ENCODE measurements at regions not wholly inside any gene's neighbourhood (a gene's known extent, or its start where the extent isn't known, plus 50 kb on each side); places are given as distances from the start of the nearest gene placed in this dataset.
A peak's percentile ranks its signal among the peaks of the same experiment; 100 is the strongest.

DNA sequence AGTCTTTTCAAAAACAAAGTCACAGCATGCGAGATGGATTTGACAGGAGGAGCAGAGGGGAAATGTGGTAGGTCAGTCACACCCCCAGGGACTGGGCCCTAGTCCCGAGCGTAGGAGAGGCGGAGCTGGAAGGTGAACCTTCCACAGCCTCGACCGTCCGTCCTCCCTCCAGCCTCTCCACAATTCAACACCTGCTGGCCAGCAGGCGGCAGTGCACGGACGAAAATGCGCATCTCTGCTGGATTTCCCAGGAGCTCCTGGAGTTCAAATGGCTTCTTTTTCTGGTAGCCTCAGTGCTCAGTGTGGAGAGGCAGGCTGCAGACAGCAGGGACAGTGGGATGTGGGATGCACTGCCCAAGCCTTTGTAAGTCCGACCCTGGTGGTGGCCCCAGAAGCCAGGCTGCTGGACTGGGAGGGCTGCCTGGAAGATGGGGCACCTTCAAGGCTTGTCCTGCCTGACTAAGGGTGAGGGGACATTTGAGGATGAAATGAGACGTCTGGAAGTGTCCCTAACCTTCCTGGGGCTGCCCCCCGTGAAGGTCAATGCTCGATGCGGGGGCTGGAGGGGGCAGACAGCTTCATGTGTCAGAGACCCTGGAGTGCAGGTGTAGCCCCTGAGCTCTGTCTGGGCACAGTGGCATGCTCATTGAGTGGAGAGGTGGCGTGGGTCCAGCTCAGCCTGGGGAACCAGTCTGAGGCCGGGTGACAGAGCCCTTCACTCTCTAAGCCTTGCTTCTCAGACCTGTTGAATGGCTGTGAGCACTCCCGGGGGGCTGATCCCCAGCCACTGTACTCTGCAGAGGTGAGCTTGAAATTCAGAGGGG is 189.5 kb downstream of the TFCP2L1 start:
- TF ChIP-seq, protein P1, sequence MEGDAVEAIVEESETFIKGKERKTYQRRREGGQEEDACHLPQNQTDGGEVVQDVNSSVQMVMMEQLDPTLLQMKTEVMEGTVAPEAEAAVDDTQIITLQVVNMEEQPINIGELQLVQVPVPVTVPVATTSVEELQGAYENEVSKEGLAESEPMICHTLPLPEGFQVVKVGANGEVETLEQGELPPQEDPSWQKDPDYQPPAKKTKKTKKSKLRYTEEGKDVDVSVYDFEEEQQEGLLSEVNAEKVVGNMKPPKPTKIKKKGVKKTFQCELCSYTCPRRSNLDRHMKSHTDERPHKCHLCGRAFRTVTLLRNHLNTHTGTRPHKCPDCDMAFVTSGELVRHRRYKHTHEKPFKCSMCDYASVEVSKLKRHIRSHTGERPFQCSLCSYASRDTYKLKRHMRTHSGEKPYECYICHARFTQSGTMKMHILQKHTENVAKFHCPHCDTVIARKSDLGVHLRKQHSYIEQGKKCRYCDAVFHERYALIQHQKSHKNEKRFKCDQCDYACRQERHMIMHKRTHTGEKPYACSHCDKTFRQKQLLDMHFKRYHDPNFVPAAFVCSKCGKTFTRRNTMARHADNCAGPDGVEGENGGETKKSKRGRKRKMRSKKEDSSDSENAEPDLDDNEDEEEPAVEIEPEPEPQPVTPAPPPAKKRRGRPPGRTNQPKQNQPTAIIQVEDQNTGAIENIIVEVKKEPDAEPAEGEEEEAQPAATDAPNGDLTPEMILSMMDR (conservative IDR thresholded peaks at IDR 0.05), result peak; percentile 88
- TF ChIP-seq EZH2 (IDR thresholded peaks at IDR 0.05; ENCODE audit: low read depth), result no peak
